Lung (tissue), 11 donors: ENCODE measurements at regions not wholly inside any gene's neighbourhood (a gene's known extent, or its start where the extent isn't known, plus 50 kb on each side); places are given as distances from the start of the nearest gene placed in this dataset.

Source experiments
- ATAC-seq: fragments of 200-7000 bp; cut with Tn5 transposase; one replicate; pipeline ENCODE4 v1.9.1; 2020; ENCODE audit warnings: moderate number of reproducible peaks; ENCODE audit not compliant: insufficient read depth, low FRiP score
- DNase-seq, 3 donors: peaks; one replicate each; pipeline ENCODE4 v3.0.0-alpha.2; 2013 to 2017
- H3K27ac ChIP-seq, 2 donors: one replicate each; pipeline ENCODE4 v1.5.1; 2013; ENCODE audit warnings: mild to moderate bottlenecking in 2 of 2, moderate library complexity in 2 of 2, control low read depth in 1 of 2, inconsistent platforms in 1 of 2, low read depth in 1 of 2, low read length in 1 of 2
- H3K27me3 ChIP-seq, 3 donors: one replicate each; pipeline ENCODE4 v1.5.1; 2013; ENCODE audit warnings: low read length in 2 of 3; ENCODE audit not compliant: control insufficient read depth in 3 of 3, insufficient read depth in 3 of 3
- H3K36me3 ChIP-seq, 4 donors: one replicate each; pipeline ENCODE4 v1.5.1; 2013; ENCODE audit warnings: low read length in 4 of 4, mild to moderate bottlenecking in 1 of 4, moderate library complexity in 1 of 4; ENCODE audit not compliant: control insufficient read depth in 4 of 4, insufficient read depth in 4 of 4
- H3K4me1 ChIP-seq, 5 donors: one replicate each; pipeline ENCODE4 v1.5.1; 2013; ENCODE audit warnings: low read length in 5 of 5, mild to moderate bottlenecking in 2 of 5, moderate library complexity in 1 of 5; ENCODE audit not compliant: control insufficient read depth in 5 of 5, insufficient read depth in 5 of 5
- H3K4me3 ChIP-seq: one replicate; pipeline ENCODE4 v1.5.1; 2013; ENCODE audit warnings: mild to moderate bottlenecking, control low read depth, moderate library complexity
- H3K9ac ChIP-seq, 2 donors: one replicate each; pipeline ENCODE4 v1.5.1; 2013; ENCODE audit warnings: low read length in 2 of 2, control low read depth in 1 of 2; ENCODE audit not compliant: insufficient read depth in 1 of 2
- H3K9me3 ChIP-seq, 4 donors: one replicate each; pipeline ENCODE4 v1.5.1; 2013; ENCODE audit warnings: low read length in 3 of 4, mild to moderate bottlenecking in 1 of 4, moderate library complexity in 1 of 4; ENCODE audit not compliant: control insufficient read depth in 4 of 4, insufficient read depth in 3 of 4
- WGBS, 2 donors: extraction: QIAGEN DNeasy Blood & Tissue Kit; methylation state at CpG; one replicate each; pipeline ENCODE4 v1.1.7; 2013; 5-methylcytosine and 5-hydroxymethylcytosine counted together
- TF ChIP-seq, protein P1 (sequence below): IDR thresholded peaks from 2 replicates; pipeline ENCODE4 v1.5.1; 2012; ENCODE audit warnings: mild to moderate bottlenecking; ENCODE audit errors: control extremely low read depth, extremely low read depth
- donor health status: control.
- donor health status: control.
- donor health status: Bipolar disorder and iron deficiency.
- donor health status: healthy.
- donor health status: DM: yes; HTN: yes; CAD: no.

- no peaks in the 10 kb centered on the region for H3K27me3 ChIP-seq
- TF ChIP-seq, protein P1, sequence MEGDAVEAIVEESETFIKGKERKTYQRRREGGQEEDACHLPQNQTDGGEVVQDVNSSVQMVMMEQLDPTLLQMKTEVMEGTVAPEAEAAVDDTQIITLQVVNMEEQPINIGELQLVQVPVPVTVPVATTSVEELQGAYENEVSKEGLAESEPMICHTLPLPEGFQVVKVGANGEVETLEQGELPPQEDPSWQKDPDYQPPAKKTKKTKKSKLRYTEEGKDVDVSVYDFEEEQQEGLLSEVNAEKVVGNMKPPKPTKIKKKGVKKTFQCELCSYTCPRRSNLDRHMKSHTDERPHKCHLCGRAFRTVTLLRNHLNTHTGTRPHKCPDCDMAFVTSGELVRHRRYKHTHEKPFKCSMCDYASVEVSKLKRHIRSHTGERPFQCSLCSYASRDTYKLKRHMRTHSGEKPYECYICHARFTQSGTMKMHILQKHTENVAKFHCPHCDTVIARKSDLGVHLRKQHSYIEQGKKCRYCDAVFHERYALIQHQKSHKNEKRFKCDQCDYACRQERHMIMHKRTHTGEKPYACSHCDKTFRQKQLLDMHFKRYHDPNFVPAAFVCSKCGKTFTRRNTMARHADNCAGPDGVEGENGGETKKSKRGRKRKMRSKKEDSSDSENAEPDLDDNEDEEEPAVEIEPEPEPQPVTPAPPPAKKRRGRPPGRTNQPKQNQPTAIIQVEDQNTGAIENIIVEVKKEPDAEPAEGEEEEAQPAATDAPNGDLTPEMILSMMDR: no peak
- H3K36me3 ChIP-seq: no peaks in the 10 kb centered on the region
- no peak overlapping the region for H3K27ac ChIP-seq
- H3K9me3 ChIP-seq: no peaks in the 10 kb centered on the region
- peaks cover 0 to 32% (median 6%) of the 10 kb centered on the region in 5 donors for H3K4me1 ChIP-seq
- H3K4me3 ChIP-seq: no peak overlapping the region
- no peak for DNase-seq
- 86 to 89% methylated on average over 4 of the region's 4 CpGs for WGBS, 2 donors
- peak; percentile 29 for ATAC-seq
- H3K9ac ChIP-seq: no peak overlapping the region
Observed at GRCh38 chr13:90713441-90714133, 633.9 kb upstream of the MIR17HG start.

GRCh38 chr13:90715485-90715884 lies 632.0 kb upstream of the MIR17HG start:
- Histone ChIP-seq H3K36me3 (no peaks in the 10 kb centered on the region), H3K9me3 (no peaks in the 10 kb centered on the region), H3K4me1 (peaks cover 0 to 37% (median 6%) of the 10 kb centered on the region in 5 donors), H3K9ac (no peak overlapping the region), H3K27ac (no peak overlapping the region), H3K4me3 (no peak overlapping the region), H3K27me3 (no peaks in the 10 kb centered on the region)
- ATAC-seq (no peak), DNase-seq (peak in 2 of 3 donors; percentile 74 to 85)
- TF ChIP-seq, protein P1: no peak
- WGBS, 2 donors: 83 to 86% methylated on average over 1 of the region's 1 CpG

DNA sequence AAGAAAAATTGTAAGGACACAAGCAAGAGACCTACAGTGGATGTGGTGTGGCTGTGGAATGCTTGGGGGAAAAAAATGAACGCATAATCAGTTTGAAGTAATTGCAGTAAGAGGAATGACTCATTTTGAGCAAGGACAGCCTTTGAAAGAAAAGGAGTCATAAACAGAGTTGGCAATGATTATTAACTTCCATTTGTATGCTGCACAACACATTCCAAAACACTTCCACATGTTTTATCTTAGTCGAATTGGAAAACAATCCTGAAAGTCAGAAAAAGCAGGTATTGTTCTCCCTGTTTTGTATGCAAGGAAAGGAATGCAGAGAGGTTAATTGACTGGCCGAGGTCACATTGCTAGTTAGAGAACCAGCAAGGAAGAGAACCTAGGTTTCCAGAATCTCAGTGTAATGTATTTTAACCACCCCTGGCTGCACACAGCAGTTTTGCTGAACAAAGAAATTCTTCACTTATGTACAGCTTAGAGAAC lies 630.0 kb upstream of the MIR17HG start:
- Histone ChIP-seq H3K36me3 (no peaks in the 10 kb centered on the region), H3K4me3 (no peak overlapping the region), H3K9me3 (no peaks in the 10 kb centered on the region), H3K27ac (no peak overlapping the region), H3K27me3 (no peaks in the 10 kb centered on the region), H3K9ac (no peak overlapping the region), H3K4me1 (peaks cover 0 to 35% (median 6%) of the 10 kb centered on the region in 5 donors)
- TF ChIP-seq, protein P1: no peak
- WGBS, 2 donors: 42 to 69% methylated on average over 3 of the region's 3 CpGs
- DNase-seq: peak; percentile 21 to 57 (median 35)
- ATAC-seq: peak; percentile 41
